GM23248 (cell line): ENCODE measurements at regions not wholly inside any gene's neighbourhood (a gene's known extent, or its start where the extent isn't known, plus 50 kb on each side); places are given as distances from the start of the nearest gene placed in this dataset.

Experiments
- EZH2 ChIP-seq: fragments of 200-600 bp; sonication (generic); IDR thresholded peaks from 2 replicates; pipeline ENCODE4 v1.6.1; 2018; ENCODE audit warnings: antibody characterized with exemption, mild to moderate bottlenecking; ENCODE audit not compliant: insufficient read depth, poor library complexity, severe bottlenecking
- EZH2phosphoT487 ChIP-seq: fragments of 200-600 bp; sonication (generic); IDR thresholded peaks from 2 replicates; pipeline ENCODE4 v1.6.1; 2018; ENCODE audit warnings: antibody characterized with exemption, moderate library complexity, mild to moderate bottlenecking, low read depth; ENCODE audit not compliant: insufficient read depth

DNA sequence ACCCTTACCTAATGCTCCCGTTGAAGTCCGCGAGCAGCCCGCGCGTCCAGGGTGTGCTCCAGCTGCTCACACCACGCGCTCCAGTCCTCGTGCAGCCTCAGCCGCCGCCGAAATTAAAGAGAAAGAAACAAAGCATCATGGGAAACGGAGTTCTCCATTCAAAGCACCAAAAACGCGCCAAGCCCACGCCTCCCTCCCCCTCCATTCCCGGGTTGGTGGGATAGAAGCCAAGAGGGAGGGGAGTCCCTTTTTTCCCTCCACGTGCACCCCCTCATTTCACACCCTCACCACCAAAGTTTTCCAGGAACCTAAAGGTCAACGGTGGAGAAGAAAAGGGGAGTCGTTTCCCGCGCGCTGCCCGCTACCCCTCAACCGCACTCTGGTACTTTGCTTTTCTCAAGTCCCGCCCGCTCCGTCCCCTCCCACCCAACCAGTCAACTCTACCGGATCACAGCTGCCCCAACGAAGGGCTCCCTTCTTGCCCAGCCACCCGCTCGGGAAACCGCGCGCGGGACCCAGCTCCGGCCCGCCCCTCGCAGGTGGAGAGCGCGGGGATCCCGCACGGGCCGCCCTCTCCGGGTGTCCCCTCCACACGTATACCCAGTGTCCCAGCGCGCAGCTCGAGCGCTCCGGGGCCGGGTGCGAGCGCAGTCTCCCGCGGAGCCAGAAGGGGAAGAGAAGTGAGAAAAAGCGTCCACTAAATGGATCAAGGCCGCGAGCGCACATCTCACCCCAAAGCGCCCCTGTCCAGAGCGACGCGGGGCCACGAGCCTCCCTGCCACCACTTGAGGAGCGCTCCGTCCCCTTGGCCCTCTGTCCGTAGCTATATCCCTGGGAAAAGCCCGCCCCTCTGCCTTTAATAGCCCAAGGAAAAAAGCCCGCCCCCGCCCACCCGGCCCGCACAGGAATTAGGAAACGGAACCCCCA is 65.1 kb upstream of the CCDC160 start:
- TF ChIP-seq EZH2: no peak
- TF ChIP-seq EZH2phosphoT487: no peak
